GM12892 (cell line): ENCODE measurements at regions not wholly inside any gene's neighbourhood (a gene's known extent, or its start where the extent isn't known, plus 50 kb on each side); places are given as distances from the start of the nearest gene placed in this dataset.

ENCODE experiments used
- DNase-seq: peaks from one replicate; pipeline ENCODE4 v3.0.0; 2011; ENCODE audit not compliant: insufficient read length
- FAIRE-seq: peaks from 2 replicates; lab custom pipeline; 2011; peaks lifted over from hg19 to GRCh38; lab: Jason Lieb, UNC
- POLR2A ChIP-seq: IDR thresholded peaks from 2 replicates; pipeline ENCODE4 v1.6.1; 2011; ENCODE audit warnings: low read depth, low read length, control low read depth
- POLR2AphosphoS5 ChIP-seq: IDR thresholded peaks from 2 replicates; pipeline ENCODE4 v1.6.1; 2011; ENCODE audit warnings: low read depth, low read length, control low read depth
- TAF1 ChIP-seq: IDR thresholded peaks from 2 replicates; pipeline ENCODE4 v1.6.1; 2011; ENCODE audit warnings: low read depth, mild to moderate bottlenecking, control low read depth, low read length, borderline replicate concordance

DNA sequence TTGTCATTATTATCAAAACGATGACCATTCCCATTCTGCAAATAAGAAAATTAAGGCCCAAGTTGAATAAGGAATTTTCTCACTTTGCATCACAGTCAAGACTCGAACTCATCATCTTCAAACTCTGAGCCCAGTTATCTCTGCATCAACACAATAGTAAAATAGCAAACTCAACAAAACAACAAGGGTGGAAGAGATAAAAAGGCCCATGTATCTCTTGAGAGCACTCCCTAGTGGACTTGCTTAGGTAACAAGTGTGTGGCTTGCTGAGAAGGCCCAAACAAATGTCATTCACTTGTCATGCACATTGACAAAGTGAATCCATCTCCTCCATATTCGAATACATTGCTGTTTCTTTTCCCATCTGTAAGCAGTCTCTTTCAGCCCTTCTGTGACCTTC lies 412.0 kb upstream of the MAF start:
- no peak for DNase-seq
- no peak for TF ChIP-seq TAF1
- no peak for TF ChIP-seq POLR2A
- TF ChIP-seq POLR2AphosphoS5: no peak
- FAIRE-seq: no peak

DNA sequence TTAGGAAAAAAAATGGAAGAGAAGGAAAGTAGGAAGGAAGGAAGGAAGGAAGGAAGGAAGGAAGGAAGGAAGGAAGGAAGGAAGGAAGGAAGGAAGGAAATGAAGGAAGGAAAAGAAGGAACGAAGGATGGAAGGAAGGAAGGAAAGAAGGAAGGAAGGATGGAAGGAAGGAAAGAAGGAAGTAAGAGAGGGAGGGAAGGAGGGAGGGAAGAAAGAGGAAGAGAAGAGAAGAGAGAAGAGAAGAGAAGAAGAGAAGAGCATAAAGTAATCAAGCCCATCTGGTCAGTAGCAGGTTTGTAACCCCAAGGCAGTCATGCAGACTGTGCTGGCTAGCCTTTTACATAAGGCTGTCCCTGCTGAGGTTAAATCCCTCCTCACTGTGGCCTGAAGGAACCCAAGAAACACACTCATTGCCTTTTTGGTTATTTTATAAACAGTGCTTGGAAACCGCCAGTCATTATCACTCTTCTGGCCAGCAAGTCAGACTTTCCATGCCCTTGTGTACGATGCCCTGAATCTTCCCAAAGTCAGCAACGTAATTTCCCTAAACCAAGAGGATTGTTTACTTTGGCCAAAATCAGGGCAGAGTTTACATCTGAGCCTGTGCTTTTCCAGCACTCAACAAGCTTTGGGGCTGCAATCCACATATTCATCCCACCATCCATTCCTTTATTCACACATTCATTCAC lies 409.6 kb upstream of the MAF start:
- TF ChIP-seq POLR2A (no peak), TAF1 (no peak), POLR2AphosphoS5 (no peak)
- no peak for DNase-seq
- no peak for FAIRE-seq

- no peak for TF ChIP-seq POLR2A
- TF ChIP-seq POLR2AphosphoS5: no peak
- TF ChIP-seq TAF1: no peak
- DNase-seq (no peak), FAIRE-seq (no peak)
Observed at GRCh38 chr16:80008857-80009256, 408.3 kb upstream of the MAF start.

GRCh38 chr16:80007231-80007630 lies 406.7 kb upstream of the MAF start:
- no peak for FAIRE-seq
- TF ChIP-seq TAF1 (no peak), POLR2AphosphoS5 (no peak), POLR2A (no peak)

DNA sequence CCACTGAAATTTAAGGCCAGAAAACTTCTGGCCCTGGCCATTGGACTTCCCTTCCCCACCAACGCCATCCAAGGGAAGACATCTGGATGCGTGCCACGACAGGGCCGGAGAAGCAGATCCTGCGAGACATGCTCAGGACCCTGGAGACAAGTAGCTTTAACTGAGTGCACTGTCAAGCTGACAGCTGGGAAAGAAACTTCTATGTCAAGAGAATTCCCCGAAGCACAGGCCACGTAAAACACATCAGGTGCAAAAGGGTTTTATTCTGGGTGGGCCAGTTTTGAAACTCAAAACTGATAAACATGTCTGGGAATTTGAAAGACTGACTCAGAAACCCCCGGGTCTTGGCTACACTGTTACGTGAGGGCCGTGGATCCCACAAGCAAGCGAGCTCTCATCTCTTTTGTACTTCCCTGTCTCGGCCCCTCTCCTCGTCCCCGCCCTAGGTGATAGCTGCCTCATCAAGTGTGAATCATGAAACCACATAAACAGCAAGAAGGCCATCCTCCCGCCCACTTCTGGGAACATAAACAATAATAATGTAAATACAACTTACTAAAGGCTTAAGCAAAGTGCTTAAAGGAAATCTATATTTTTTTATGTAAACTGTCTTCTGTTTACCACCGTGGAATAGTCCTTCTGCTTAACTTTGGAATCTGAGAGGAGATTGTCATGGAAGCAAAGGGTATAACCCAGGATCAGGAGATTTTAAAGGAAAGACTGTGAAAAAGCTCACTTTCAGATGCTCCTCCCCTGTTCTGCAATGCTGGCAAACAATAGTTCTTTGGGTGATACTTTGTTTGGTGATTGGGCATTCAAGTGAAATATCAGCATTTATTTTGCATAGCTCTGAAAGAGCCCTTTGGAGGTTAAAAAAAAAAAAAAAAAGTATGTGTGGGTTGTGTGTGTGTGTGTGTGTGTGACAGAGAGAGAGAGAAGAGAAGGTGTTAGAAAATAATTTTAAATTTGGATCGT lies 406.0 kb upstream of the MAF start:
- no peak for FAIRE-seq
- DNase-seq: no peak
- no peak for TF ChIP-seq POLR2AphosphoS5
- TF ChIP-seq POLR2A: no peak
- TF ChIP-seq TAF1: no peak

More at GRCh38 chr16:80007231-80007630, 406.7 kb upstream of the MAF start:
- no peak for DNase-seq

DNA sequence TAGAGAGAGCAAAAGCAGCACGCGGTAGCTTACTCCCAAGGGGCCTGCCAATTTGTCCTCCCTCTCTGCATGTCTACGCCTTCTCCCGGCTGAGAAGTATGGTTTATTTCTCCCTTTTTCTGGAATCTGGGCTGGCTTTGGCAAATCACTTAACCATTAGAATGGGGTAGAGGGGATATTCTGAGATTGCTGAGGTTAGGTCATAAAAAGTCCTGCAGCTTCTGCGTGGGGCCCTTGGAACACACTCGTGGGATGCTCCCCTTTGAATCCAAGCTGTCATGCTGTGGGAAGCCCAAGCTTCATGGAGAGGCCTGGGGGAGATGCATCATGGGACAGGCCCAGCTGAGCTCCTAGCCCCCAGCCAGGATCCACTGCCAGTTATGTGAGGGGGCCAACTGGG lies 403.6 kb upstream of the MAF start:
- FAIRE-seq (no peak), DNase-seq (no peak)
- TF ChIP-seq POLR2AphosphoS5 (no peak), POLR2A (no peak), TAF1 (no peak)

DNA sequence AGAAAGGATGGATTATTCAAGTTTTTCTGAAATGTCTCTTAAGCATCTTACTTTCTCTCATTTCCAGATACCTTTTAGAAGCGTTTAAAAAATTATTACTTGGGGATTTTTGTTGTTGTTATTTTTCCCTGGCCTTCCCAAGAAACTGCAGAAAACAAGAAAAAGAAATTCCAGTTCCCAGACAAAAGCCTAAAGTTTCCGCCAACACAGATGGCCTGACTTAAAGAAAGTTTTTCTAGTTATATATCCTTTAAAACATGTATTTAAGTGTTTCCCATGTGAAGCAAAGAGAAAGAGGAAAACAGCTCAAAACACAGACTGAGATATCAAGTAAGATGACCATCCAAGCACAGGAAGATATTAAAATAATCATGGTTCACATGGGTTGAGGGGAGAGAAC lies 401.7 kb upstream of the MAF start:
- TF ChIP-seq POLR2A (no peak), TAF1 (no peak), POLR2AphosphoS5 (no peak)
- FAIRE-seq (no peak), DNase-seq (no peak)

- TF ChIP-seq TAF1 (no peak), POLR2AphosphoS5 (no peak), POLR2A (no peak)
- FAIRE-seq (no peak), DNase-seq (no peak)
Observed at GRCh38 chr16:79998143-79998542, 397.6 kb upstream of the MAF start.

DNA sequence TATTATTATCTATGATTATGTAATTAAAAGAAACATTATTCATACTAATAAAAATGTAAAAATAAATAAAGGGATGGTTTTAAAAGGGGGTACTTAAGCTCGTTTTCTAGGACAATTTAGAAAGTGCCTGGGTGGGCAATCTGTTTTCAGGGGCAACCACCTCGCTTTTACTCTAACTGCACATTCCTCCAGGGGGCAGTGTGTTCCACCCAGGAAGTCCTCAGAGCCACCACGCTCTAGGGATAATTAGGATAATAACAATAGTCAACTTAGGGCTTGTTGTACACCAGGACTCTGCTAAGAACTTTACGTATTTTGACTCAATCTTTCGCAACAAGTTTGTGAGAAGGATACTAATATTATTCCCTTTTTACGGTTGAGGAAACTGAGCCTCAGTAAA lies 396.7 kb upstream of the MAF start:
- DNase-seq (no peak), FAIRE-seq (no peak)
- no peak for TF ChIP-seq TAF1
- no peak for TF ChIP-seq POLR2AphosphoS5
- TF ChIP-seq POLR2A: no peak

DNA sequence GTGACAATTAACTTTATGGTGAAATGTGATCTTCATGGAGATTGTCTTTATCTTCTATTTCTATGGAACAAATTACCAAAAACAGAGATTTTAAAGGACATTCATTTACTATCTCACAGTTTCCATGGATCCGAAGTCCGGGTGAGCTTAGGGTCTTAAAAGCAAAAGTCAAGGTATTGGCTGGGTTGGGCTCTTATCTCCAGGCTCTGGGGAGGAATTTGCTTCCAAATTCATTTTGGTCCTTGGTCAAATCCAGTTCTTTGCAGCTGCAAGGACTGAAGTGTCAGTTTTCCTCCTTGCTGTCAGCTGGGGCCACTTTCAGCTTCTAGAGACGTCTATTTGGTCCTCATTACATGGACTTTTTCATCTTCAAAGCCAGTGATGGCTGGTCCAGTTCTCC lies 395.8 kb upstream of the MAF start:
- DNase-seq (no peak), FAIRE-seq (no peak)
- TF ChIP-seq POLR2A (no peak), POLR2AphosphoS5 (no peak), TAF1 (no peak)

DNA sequence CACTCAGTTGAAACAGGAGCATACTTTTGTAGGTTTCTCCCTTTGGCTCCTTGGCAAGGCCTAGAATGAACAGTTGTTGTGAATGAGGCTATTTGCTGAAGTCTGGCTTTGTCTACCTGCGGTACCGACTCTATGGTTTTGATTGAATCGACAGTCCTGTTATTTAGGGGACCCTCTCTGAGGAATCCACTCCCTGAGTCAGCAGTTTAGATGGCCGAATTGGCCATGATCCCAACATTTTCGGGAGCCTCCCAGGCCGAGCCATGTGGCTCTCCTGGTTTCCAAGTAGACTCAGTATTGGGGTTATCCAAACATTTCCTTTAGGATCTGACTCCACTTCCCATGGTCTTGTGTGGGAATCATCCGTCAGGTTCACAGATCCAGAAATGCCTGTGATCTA lies 394.8 kb upstream of the MAF start:
- no peak for FAIRE-seq

More for the DNA sequence above, 394.8 kb upstream of the MAF start:
- DNase-seq: no peak
- TF ChIP-seq POLR2A (no peak), TAF1 (no peak), POLR2AphosphoS5 (no peak)
